HepG2 (cell line): ENCODE measurements at regions not wholly inside any gene's neighbourhood (a gene's known extent, or its start where the extent isn't known, plus 50 kb on each side); places are given as distances from the start of the nearest gene placed in this dataset.

Experiments used
- ATAC-seq: fragments of 200-7000 bp; cut with Tn5 transposase; 3 replicates; pipeline ENCODE4 v1.9.1; 2020; ENCODE audit warnings: mild to moderate bottlenecking, moderate library complexity
- BruUV-seq: library from RNA; stranded (reverse); fragments of 400-500 nt; replicated peaks from 2 replicates; lab custom pipeline; 2021; lab: Mats Ljungman, UMichigan
- CTCF ChIA-PET: fragments of 300-600 bp; formaldehyde crosslinking; extraction: SDS; loops from one replicate; lab custom pipeline; 2021; ENCODE audit warnings: low total read pairs, inconsistent platforms, low intra/inter-chr PET ratio; lab: Yijun Ruan, JAX
- POLR2A ChIA-PET: fragments of 350-600 bp; sonication (Branson Sonifier 250); formaldehyde crosslinking; loops from one replicate; lab custom pipeline; 2020; ENCODE audit warnings: antibody characterized with exemption, inconsistent platforms; lab: Yijun Ruan, JAX
- DNase-seq: peaks from one replicate; pipeline ENCODE4 v3.0.0-alpha.2; 2015; ENCODE audit warnings: low spot score
- FAIRE-seq: peaks from 3 replicates; lab custom pipeline; 2011; peaks lifted over from hg19 to GRCh38; lab: Jason Lieb, UNC
- H2AFZ ChIP-seq: one replicate; pipeline ENCODE4 v1.6.1; 2011; ENCODE audit warnings: low read length, inconsistent platforms
- H3K27ac ChIP-seq: fragments of 300-600 bp; 3 replicates; pipeline ENCODE4 v1.8.0; 2011; ENCODE audit warnings: mixed run types, mild to moderate bottlenecking, mixed read lengths, low read length, inconsistent platforms; ENCODE audit not compliant: insufficient read depth; ENCODE audit errors: extremely low read length
- H3K27me3 ChIP-seq, 2 experiments: fragments of 200-600 bp in 1 of 2; 2 replicates in 1 of 2; 3 replicates in 1 of 2; pipeline versions ENCODE4 v1.6.0 to v1.8.0; 2011; ENCODE audit warnings: low read length in 2 of 2, mild to moderate bottlenecking in 2 of 2, moderate library complexity in 2 of 2, inconsistent platforms in 1 of 2; ENCODE audit not compliant: insufficient read depth in 2 of 2, control insufficient read depth in 1 of 2
- H3K36me3 ChIP-seq, 2 experiments: fragments of 200-600 bp in 1 of 2; replicated peaks in 1 of 2; 2 replicates in 1 of 2; 3 replicates in 1 of 2; pipeline versions ENCODE4 v1.5.1 to v1.8.0; 2011; ENCODE audit warnings: low read length in 2 of 2, inconsistent platforms in 1 of 2; ENCODE audit not compliant: insufficient read depth in 2 of 2, control insufficient read depth in 1 of 2
- H3K4me1 ChIP-seq: 2 replicates; pipeline ENCODE4 v1.5.1; 2012; ENCODE audit warnings: low read length, inconsistent platforms; ENCODE audit not compliant: insufficient read depth
- H3K4me2 ChIP-seq: 2 replicates; pipeline ENCODE4 v1.6.0; 2011; ENCODE audit warnings: low read depth, low read length, inconsistent platforms
- H3K4me3 ChIP-seq, 3 experiments: fragments of 200-600 bp in 1 of 3; sonication (generic), shearing (Covaris generic) in 1 of 3; replicated peaks in 1 of 3; 2 replicates each; pipeline ENCODE4 v1.5.1; 2011 to 2016; ENCODE audit warnings: low read length in 3 of 3, inconsistent platforms in 2 of 3, low read depth in 2 of 3, mild to moderate bottlenecking in 2 of 3, control low read depth in 1 of 3, mixed read lengths in 1 of 3; ENCODE audit not compliant: insufficient read depth in 1 of 3
- H3K79me2 ChIP-seq: one replicate; pipeline ENCODE4 v1.6.1; 2011; ENCODE audit warnings: low read length, inconsistent platforms; ENCODE audit not compliant: insufficient read depth
- H3K9ac ChIP-seq: 2 replicates; pipeline ENCODE4 v1.6.0; 2011; ENCODE audit warnings: mild to moderate bottlenecking, low read depth, low read length, inconsistent platforms; ENCODE audit not compliant: insufficient read depth
- H3K9me3 ChIP-seq: 2 replicates; pipeline ENCODE4 v1.5.1; 2012; ENCODE audit warnings: mild to moderate bottlenecking, low read length
- H4K20me1 ChIP-seq: 2 replicates; pipeline ENCODE4 v1.6.0; 2011; ENCODE audit warnings: inconsistent platforms, mild to moderate bottlenecking, low read length, moderate library complexity; ENCODE audit not compliant: insufficient read depth
- ESRRA ChIP-seq: sonication (generic); formaldehyde crosslinking; IDR thresholded peaks from 2 replicates; pipeline ENCODE4 v1.5.1; 2020; ENCODE audit warnings: mild to moderate bottlenecking, low read depth, missing genetic modification reagents
- IKZF4 ChIP-seq: sonication (generic); formaldehyde crosslinking; IDR thresholded peaks from 2 replicates; pipeline ENCODE4 v1.5.1; 2020; ENCODE audit warnings: borderline replicate concordance, mild to moderate bottlenecking, low read depth, missing genetic modification reagents; ENCODE audit errors: not compliant biosample characterization
- ISL2 ChIP-seq: sonication (generic); formaldehyde crosslinking; IDR thresholded peaks from 2 replicates; pipeline ENCODE4 v1.5.0; 2020; ENCODE audit warnings: missing genetic modification reagents
- KDM4B ChIP-seq: sonication (generic); formaldehyde crosslinking; IDR thresholded peaks from 2 replicates; pipeline ENCODE4 v1.4.0; 2020; ENCODE audit warnings: missing genetic modification reagents
- SMC3 ChIP-seq: IDR thresholded peaks from 2 replicates; pipeline ENCODE4 v1.6.1; 2011; ENCODE audit warnings: low read length, improper control_type of control experiment
- STAG1 ChIP-seq: sonication (generic); formaldehyde crosslinking; IDR thresholded peaks from 2 replicates; pipeline ENCODE4 v1.4.0; 2020; ENCODE audit warnings: missing genetic modification reagents
- ZBTB20 ChIP-seq: sonication (generic); formaldehyde crosslinking; IDR thresholded peaks from 2 replicates; pipeline ENCODE4 v1.8.1; 2023; ENCODE audit warnings: missing genetic modification reagents, low read depth, mild to moderate bottlenecking, borderline replicate concordance
- ZBTB7A ChIP-seq: sonication (generic); formaldehyde crosslinking; IDR thresholded peaks from 2 replicates; pipeline ENCODE4 v1.8.0; 2022; ENCODE audit warnings: mild to moderate bottlenecking, missing genetic modification reagents
- ZNF180 ChIP-seq: sonication (generic); formaldehyde crosslinking; IDR thresholded peaks from 2 replicates; pipeline ENCODE4 v1.4.0; 2020; ENCODE audit warnings: low read depth, missing genetic modification reagents, borderline replicate concordance
- ZNF44 ChIP-seq: sonication (generic); formaldehyde crosslinking; IDR thresholded peaks from 2 replicates; pipeline ENCODE4 v1.5.1; 2020; ENCODE audit warnings: mild to moderate bottlenecking, missing genetic modification reagents
- ZNF451 ChIP-seq: sonication (generic); formaldehyde crosslinking; IDR thresholded peaks from 2 replicates; pipeline ENCODE4 v1.5.0; 2020; ENCODE audit warnings: mild to moderate bottlenecking, missing genetic modification reagents
- ZNF605 ChIP-seq: sonication (generic); formaldehyde crosslinking; IDR thresholded peaks from 2 replicates; pipeline ENCODE4 v1.8.0; 2022; ENCODE audit warnings: mild to moderate bottlenecking, missing genetic modification reagents
- ZNF629 ChIP-seq: sonication (generic); formaldehyde crosslinking; conservative IDR thresholded peaks from 2 replicates; pipeline ENCODE4 v1.5.0; 2020; ENCODE audit warnings: missing genetic modification reagents
- ZNF878 ChIP-seq: sonication (generic); formaldehyde crosslinking; IDR thresholded peaks from 2 replicates; pipeline ENCODE4 v1.8.1; 2023; ENCODE audit warnings: mild to moderate bottlenecking, missing genetic modification reagents, moderate library complexity
- ZSCAN22 ChIP-seq: sonication (generic); formaldehyde crosslinking; IDR thresholded peaks from 2 replicates; pipeline ENCODE4 v1.4.0; 2020; ENCODE audit warnings: mild to moderate bottlenecking, missing genetic modification reagents
- ZSCAN30 ChIP-seq: sonication (generic); formaldehyde crosslinking; IDR thresholded peaks from 2 replicates; pipeline ENCODE4 v1.5.0; 2020; ENCODE audit warnings: mild to moderate bottlenecking, missing genetic modification reagents
- WGBS: methylation state at CpG from one replicate; pipeline ENCODE4 v1.1.6; 2017; ENCODE audit warnings: low lambda C conversion rate; 5-methylcytosine and 5-hydroxymethylcytosine counted together
- in situ Hi-C: cut with HindIII; loops from 2 replicates; pipeline ENCODE4 v1.10.0; 2017; ENCODE audit warnings: low pct_unique_long_range_greater_than_20kb; ENCODE audit not compliant: extremely low pct_ligation_motif_present
- intact Hi-C: fragments of 100-400 bp; cut with micrococcal nuclease; formaldehyde crosslinking; loops from one replicate; pipeline ENCODE4 v1.10.0; 2022; ENCODE audit not compliant: unreplicated experiment
- TF ChIP-seq, protein P1 (sequence below): sonication (generic); formaldehyde crosslinking; IDR thresholded peaks from 2 replicates; pipeline ENCODE4 v1.5.1; 2020; ENCODE audit warnings: mild to moderate bottlenecking, missing genetic modification reagents, borderline replicate concordance
- TF ChIP-seq, protein P2 (sequence below): sonication (generic); formaldehyde crosslinking; IDR thresholded peaks from 2 replicates; pipeline ENCODE4 v1.5.0; 2020; ENCODE audit warnings: mild to moderate bottlenecking, missing genetic modification reagents, moderate library complexity
- TF ChIP-seq, protein P3 (sequence below): sonication (generic); formaldehyde crosslinking; IDR thresholded peaks from 2 replicates; pipeline ENCODE4 v1.5.1; 2020; ENCODE audit warnings: missing genetic modification reagents, mild to moderate bottlenecking, borderline replicate concordance

DNA sequence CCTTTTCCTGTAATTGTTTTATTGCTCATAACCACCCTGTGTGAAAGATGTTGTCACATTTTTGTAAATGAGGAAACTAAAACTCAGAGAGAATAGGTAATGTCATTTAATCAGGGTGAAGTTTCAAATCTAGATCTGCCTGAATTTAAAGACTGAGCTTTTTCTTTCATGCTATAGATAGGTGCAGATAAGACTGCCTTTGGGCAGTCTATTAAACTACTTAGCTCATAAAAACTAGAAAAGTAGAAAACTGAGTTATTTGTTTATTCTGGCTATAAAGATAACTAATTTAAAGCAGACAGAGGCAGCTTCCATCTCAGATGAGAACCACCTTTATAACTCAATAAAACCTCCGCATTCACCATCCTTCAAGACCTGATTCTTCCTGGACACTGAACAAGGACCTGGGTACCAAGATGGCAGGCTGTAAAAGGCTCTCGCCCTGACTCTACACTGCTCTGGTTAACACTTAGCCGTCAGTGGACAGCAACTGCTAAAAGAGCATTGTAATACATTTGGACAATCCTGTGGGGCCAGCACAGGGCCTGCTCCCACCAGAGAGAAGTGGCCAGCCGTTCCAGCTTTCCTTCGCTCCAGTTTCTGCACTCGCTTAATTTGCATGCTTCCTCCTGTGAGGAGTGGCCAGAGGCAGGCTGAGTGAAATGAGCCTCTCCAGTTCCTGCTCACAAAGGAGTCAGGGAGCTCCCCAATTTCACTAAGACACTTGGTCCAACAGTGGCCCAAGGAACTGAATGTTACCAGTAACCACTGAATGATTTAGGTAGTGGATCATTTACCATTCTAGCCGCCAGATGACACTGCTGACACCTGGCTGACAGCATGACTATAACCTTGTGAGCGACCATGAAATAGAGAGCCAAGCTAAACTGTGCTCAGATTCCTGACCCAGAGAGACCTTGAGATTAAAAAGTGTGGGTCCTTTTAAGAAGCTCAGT is 566.4 kb downstream of the EFNA5 start:
- DNase-seq (no peak), ATAC-seq (peak; percentile 81), FAIRE-seq (no peak)
- Histone ChIP-seq H3K27ac (no peak overlapping the region), H3K4me3 (no peak overlapping the region), H2AFZ (no peak overlapping the region), H3K27me3 (no peaks in the 10 kb centered on the region), H3K79me2 (no peaks in the 10 kb centered on the region), H3K9ac (no peak overlapping the region), H3K9me3 (no peaks in the 10 kb centered on the region), H4K20me1 (no peaks in the 10 kb centered on the region), H3K4me1 (no peaks in the 10 kb centered on the region), H3K4me2 (no peak overlapping the region), H3K36me3 (no peaks in the 10 kb centered on the region)
- intact Hi-C loops: no loop called here
- POLR2A ChIA-PET: no interaction called here
- WGBS: 36% methylated on average over 8 of the region's 8 CpGs
- CTCF ChIA-PET: no interaction called here
- no TSS peak for BruUV-seq
- in situ Hi-C loops: no loop called here
- TF ChIP-seq ZNF605 (CRISPR knock-in tag) (no peak), ZNF180 (CRISPR knock-in tag) (no peak), ZBTB20 (CRISPR knock-in tag) (no peak), ZBTB7A (CRISPR knock-in tag) (no peak), IKZF4 (CRISPR knock-in tag) (no peak), ZSCAN30 (CRISPR knock-in tag) (no peak), ISL2 (CRISPR knock-in tag) (no peak), ZNF629 (CRISPR knock-in tag) (no peak), ZNF451 (CRISPR knock-in tag) (no peak), ZNF44 (no peak), ZSCAN22 (CRISPR knock-in tag) (no peak), STAG1 (CRISPR knock-in tag) (peak; percentile 39), SMC3 (peak; percentile 17; the same call in 1 of the 2 replicates), KDM4B (CRISPR knock-in tag) (no peak), ZNF878 (CRISPR knock-in tag) (no peak), ESRRA (CRISPR knock-in tag) (no peak)
- TF ChIP-seq, protein P1, sequence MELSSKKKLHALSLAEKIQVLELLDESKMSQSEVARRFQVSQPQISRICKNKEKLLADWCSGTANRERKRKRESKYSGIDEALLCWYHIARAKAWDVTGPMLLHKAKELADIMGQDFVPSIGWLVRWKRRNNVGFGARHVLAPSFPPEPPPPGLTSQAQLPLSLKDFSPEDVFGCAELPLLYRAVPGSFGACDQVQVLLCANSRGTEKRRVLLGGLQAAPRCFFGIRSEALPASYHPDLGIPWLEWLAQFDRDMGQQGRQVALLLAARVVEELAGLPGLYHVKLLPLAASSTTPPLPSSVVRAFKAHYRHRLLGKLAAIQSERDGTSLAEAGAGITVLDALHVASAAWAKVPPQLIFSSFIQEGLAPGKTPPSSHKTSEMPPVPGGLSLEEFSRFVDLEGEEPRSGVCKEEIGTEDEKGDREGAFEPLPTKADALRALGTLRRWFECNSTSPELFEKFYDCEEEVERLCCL (CRISPR knock-in tag): no peak
- TF ChIP-seq, protein P2, sequence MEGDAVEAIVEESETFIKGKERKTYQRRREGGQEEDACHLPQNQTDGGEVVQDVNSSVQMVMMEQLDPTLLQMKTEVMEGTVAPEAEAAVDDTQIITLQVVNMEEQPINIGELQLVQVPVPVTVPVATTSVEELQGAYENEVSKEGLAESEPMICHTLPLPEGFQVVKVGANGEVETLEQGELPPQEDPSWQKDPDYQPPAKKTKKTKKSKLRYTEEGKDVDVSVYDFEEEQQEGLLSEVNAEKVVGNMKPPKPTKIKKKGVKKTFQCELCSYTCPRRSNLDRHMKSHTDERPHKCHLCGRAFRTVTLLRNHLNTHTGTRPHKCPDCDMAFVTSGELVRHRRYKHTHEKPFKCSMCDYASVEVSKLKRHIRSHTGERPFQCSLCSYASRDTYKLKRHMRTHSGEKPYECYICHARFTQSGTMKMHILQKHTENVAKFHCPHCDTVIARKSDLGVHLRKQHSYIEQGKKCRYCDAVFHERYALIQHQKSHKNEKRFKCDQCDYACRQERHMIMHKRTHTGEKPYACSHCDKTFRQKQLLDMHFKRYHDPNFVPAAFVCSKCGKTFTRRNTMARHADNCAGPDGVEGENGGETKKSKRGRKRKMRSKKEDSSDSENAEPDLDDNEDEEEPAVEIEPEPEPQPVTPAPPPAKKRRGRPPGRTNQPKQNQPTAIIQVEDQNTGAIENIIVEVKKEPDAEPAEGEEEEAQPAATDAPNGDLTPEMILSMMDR (CRISPR knock-in tag): peak; percentile 46
- TF ChIP-seq, protein P3, sequence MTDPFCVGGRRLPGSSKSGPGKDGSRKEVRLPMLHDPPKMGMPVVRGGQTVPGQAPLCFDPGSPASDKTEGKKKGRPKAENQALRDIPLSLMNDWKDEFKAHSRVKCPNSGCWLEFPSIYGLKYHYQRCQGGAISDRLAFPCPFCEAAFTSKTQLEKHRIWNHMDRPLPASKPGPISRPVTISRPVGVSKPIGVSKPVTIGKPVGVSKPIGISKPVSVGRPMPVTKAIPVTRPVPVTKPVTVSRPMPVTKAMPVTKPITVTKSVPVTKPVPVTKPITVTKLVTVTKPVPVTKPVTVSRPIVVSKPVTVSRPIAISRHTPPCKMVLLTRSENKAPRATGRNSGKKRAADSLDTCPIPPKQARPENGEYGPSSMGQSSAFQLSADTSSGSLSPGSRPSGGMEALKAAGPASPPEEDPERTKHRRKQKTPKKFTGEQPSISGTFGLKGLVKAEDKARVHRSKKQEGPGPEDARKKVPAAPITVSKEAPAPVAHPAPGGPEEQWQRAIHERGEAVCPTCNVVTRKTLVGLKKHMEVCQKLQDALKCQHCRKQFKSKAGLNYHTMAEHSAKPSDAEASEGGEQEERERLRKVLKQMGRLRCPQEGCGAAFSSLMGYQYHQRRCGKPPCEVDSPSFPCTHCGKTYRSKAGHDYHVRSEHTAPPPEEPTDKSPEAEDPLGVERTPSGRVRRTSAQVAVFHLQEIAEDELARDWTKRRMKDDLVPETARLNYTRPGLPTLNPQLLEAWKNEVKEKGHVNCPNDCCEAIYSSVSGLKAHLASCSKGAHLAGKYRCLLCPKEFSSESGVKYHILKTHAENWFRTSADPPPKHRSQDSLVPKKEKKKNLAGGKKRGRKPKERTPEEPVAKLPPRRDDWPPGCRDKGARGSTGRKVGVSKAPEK: no peak
